ENCODE measurements at regions not wholly inside any gene's neighbourhood (a gene's known extent, or its start where the extent isn't known, plus 50 kb on each side); places are given as distances from the start of the nearest gene placed in this dataset.
"Not testable (repeated sequence)": the region's sequence is repeated elsewhere in the genome, so short reads cannot be mapped to it uniquely, and the experiment has no call there.

- no peak for DNase-seq (ENCODE audit: low spot score)
These were observed 657.3 kb upstream of the SLC39A10 start for GRCh38 chr2:194999771-195000170.

- no peak for DNase-seq (ENCODE audit: low spot score)
These were observed 664.4 kb upstream of the SLC39A10 start for GRCh38 chr2:194992648-194993047.

DNA sequence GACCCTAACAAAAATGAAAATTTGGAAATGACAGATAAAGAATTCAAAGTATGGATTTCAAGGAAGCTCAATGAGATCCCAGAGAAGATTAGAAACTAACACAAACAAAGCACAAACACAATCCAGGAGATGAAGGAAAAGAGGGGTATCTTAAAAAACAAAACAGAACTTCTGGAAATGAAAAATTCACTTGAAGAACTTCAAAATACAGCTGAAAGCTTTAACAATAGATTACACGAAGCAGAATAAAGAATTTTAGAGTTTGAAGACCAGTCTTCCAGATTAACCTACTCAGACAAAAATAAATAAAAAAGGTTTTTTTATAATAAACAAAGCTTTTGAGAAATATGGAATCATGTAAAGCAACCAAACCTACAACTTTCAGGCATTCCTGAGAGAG lies 671.8 kb upstream of the SLC39A10 start:
- no peak for DNase-seq (ENCODE audit: low spot score)

DNA sequence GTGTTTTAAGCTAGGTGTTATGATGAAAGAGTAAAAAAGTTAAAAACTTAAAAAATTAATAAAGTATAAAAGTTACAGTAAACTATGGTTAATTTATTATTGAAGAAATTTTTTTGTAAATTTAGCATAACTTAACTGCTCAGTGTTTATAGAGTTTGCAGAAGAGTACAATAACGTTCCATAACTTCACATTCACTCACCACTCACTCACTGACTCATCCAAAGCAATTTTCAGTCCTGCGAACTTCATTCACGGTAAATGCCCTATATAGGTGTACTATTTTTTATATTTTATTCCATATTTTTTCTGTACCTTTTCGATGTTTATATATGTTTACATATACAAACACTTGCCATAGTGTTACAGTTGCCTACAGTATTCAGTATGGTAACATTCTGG lies 694.8 kb upstream of the SLC39A10 start:
- DNase-seq (ENCODE audit: low spot score) = no peak

DNA sequence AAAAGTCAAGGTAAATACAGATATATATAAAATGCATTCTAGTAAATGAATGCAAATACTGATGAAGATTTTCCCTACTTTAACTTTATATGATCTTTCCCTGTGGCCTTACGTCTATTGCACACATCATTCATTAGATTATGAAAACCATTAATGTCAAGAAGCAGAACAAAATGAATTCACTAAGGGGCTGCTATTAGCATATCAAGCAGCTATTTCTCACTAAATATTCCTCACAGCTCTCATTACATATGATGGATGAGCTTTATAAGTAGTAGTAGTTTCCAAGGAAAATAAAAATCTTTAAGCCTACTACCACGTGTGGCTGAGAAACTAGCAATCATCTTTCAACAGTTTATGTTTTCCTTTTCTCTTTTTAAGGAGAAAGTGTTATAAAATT lies 702.8 kb upstream of the SLC39A10 start:
- DNase-seq (ENCODE audit: low spot score) = no peak

- DNase-seq (ENCODE audit: low spot score) = no peak
These were observed 710.2 kb upstream of the SLC39A10 start for GRCh38 chr2:194946826-194947225.

GRCh38 chr2:194938066-194938465 lies 719.0 kb upstream of the SLC39A10 start:
- no peak for DNase-seq (ENCODE audit: low spot score)

DNA sequence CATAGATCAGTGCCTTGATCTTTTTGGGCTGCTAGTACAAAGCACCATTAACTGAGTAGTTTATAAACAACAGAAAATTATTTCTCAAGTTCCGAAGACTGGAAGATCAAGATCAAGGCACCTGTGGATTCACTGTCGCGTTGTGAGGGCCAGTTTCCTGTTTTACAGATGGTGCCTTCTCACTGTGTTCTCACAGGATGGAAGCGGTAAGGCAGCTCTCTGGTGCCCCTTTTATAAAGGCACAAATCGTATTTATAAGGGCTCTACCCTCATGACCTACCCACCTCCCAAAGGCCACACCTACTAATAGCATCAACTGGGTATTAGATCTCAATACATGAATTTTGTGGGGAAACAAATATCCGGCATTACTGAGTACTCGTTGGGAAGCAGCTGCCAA lies 729.5 kb upstream of the SLC39A10 start:
- DNase-seq (ENCODE audit: low spot score) = no peak

GRCh38 chr2:194926873-194927272 lies 730.2 kb upstream of the SLC39A10 start:
- DNase-seq (ENCODE audit: low spot score) = no peak

DNA sequence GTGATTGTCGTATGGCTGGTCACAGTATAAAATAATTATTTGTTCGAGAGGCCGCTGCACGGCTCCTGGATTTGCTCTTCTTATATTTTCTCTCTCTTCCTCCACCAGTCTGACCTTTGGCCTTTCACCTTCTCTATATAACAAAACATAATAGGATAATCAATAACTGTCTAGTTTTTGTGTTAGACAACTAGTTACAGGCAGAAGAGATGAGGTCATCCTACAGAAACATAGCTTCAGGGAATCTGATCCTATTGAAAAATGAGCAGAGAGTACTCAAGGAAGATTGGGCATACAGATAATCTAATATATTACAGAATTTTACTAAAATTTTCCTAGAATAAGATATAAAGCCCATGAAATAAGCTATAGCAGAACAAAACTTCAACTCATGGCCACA lies 731.3 kb upstream of the SLC39A10 start:
- DNase-seq (ENCODE audit: low spot score) = no peak

GRCh38 chr2:194917519-194917918 lies 739.5 kb upstream of the SLC39A10 start:
- no peak for DNase-seq (ENCODE audit: low spot score)

DNA sequence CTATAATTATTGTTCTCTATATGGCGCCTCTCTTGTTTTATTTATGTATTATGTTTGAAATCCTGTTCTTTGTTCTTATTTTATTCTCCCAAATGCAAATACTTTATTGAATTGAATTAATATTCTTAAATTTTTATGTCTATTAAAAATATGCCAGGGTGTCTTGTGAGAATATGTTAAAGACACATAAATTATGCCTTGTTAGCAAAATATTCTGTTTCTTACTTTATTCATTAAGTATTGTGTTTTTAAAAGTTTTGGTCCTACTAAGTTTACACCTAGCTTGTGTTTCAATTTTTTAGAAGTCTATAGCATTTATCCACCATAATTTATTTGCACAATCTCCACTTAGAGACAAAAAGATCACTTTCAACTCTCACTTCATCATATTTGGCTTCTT lies 741.5 kb upstream of the SLC39A10 start:
- DNase-seq (ENCODE audit: low spot score) = no peak

DNA sequence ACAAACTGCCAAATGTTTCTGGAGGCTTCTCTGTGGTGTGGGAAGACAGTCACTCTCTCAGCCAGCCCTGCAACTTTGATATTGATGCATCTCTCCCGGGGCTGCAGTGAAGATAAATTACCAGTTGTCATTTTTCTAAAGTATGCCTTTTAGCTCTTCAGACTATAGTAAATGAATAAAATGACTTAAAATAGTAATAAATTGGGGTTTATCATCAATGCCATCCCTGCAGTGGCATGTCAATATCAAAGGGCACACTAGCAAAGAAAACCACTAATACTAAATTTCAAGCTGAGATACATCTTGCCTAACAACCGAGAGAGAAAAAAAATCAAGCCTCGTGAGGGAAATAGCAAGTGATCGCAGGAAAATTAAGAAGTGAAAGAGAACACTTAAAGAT lies 749.5 kb upstream of the SLC39A10 start:
- no peak for DNase-seq (ENCODE audit: low spot score)

DNA sequence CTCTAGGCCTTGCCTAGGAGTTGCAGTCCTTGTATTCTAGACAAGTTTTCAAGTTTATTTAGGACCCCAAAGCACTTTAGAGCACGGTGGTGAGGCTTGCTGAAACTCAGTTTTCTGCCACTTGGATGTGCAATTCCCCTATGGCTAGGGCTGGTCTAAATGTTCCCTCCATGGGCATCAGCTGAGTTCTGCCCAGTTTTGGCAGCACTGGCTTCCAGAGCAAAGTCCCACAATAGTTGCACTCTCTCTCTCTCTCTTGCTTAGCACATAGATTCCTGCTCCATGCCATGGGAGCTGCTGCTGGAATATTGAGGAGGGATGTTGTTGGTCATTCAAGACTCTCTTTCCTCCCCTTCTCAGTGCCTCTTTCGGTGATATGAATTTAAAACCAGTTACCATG lies 760.2 kb upstream of the SLC39A10 start:
- no peak for DNase-seq (ENCODE audit: low spot score)

GRCh38 chr2:194883711-194884110 lies 773.3 kb upstream of the SLC39A10 start:
- no peak for DNase-seq (ENCODE audit: low spot score)

DNA sequence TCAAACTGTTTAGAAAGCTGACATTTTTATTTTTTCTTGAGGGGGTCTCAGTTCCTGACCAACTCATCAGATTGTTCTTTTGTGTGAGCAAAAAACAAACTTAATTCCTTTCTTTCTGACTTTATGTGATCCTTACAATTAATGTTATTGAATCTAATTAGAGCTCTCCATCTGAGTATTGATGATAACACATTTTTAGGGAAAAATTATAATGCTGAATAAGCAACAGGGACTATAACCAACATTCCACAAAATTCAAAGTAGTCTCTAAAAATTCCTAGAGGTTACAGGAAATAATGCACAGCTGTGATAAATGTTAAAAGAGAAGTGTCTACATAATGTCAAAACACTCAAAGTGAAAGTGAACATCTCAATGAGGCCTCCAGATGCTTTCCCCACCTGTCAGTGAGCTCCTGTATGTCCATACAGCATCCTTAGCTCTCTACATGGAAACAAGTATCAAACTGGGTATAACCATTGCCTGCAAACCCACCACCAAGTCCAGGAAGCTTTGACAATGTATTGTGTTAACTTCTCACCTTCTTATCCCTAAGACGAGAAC lies 786.0 kb upstream of the SLC39A10 start:
- DNase-seq (ENCODE audit: low spot score) = no peak

GRCh38 chr2:194867328-194867727 lies 789.7 kb upstream of the SLC39A10 start:
- peak; percentile 50 for DNase-seq (ENCODE audit: low spot score)

DNA sequence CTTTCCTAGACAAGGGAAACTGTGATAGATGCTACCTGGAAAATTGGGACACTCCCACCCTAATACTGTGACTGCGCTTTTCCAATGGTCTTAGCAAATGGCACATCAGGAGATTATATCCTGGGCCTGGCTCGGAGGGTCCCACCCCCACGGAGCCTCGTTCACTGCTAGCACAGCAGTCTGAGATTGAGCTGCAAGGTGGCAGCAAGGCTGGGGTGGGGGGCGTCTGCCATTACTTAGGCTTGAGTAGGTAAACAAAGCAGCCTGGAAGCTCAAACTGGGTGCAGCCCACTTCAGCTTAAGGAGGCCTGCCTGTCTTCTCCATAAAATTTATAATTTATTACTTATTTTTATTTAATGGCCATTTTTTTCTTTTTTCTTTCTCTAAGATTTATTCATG lies 802.1 kb upstream of the SLC39A10 start:
- DNase-seq (ENCODE audit: low spot score) = no peak

DNA sequence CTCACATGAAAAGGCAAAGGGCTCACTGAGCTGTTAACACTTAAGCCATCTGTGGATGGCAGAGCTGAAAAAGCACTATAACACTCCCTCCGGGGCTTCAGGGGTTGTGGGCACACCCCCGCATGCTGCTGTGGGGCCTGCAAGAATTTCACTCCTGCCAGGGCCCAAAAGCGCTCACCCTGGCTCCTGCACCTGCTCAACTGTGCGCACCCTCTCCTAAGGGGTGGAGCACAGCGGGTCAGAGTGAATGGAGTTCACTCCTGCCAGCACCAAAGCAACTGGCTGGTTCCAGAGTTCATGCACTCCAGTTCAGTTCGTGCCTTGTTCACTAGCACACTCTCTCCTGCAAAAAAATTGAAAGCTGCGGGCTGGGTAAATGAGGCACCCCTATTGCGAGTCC lies 814.2 kb upstream of the SLC39A10 start:
- no peak for DNase-seq (ENCODE audit: low spot score)

GRCh38 chr2:194834371-194834770 lies 822.7 kb upstream of the SLC39A10 start:
- not testable (repeated sequence) for DNase-seq (ENCODE audit: low spot score)

GRCh38 chr2:194826241-194826640 lies 830.8 kb upstream of the SLC39A10 start:
- peak; percentile 53 for DNase-seq (ENCODE audit: low spot score)

DNA sequence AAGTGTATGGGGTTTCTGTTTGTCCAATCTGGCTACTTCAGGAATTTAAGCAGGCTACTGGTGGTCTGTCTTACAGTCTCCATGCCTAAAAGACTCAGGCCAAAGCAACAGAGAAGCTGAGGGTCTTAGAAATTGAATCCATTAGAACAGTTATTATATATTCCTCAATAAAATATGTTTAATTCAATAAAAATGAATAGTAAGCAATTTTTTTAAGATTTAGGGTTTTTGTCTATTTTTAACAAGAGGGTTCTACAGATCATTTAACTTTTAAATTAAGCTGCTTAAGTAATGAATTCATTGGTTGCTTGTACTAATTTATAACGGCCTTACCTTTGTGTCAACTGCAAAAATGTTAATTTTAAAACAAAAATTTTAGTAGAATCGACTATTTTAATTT lies 832.6 kb upstream of the SLC39A10 start:
- DNase-seq (ENCODE audit: low spot score) = no peak

GRCh38 chr2:194822657-194823056 lies 834.4 kb upstream of the SLC39A10 start:
- no peak for DNase-seq (ENCODE audit: low spot score)

DNA sequence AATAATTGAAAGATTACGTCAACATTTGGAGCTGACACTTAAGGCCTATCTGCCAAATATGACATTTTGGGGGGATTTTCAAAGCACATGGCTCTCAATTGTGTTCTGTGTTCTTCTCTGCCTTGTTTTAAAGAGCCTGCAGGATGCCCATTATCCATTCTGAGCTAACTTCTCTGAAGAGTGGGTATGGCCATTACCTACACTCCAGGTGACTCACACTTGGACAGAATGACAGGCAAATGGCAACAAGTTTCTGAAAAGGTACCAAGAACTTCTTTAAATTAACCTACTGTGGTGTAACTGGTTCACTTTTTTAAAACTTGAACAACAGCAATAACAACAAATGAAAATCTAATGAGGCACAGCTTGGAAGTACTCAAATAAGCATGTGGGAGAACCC lies 834.9 kb upstream of the SLC39A10 start:
- no peak for DNase-seq (ENCODE audit: low spot score)

DNA sequence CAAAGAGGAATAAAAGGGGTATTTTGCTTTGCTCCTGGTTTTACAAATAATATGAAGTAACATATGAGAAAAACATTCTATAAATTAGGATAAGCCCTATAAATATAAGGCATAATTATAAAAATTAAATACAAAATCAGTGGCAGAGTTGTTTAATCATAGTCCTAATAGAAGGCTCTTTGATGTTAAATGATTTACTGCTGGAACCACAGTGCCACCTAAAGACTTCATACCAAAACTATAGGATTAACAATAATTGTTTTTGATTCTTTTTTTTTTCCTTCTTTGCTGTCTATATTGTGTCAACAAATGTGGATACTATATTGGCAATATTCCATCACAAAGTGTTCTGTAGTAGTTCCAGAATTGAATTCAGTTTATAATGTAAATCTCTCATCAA lies 837.7 kb upstream of the SLC39A10 start:
- peak; percentile 14 for DNase-seq (ENCODE audit: low spot score)
